GM12891 (cell line): ENCODE measurements at regions not wholly inside any gene's neighbourhood (a gene's known extent, or its start where the extent isn't known, plus 50 kb on each side); places are given as distances from the start of the nearest gene placed in this dataset.

ENCODE experiments used
- DNase-seq: peaks from one replicate; pipeline ENCODE4 v3.0.0; 2011; ENCODE audit warnings: low spot score; ENCODE audit not compliant: insufficient read length
- FAIRE-seq: peaks from 2 replicates; lab custom pipeline; 2011; peaks lifted over from hg19 to GRCh38; lab: Jason Lieb, UNC
- PAX5 ChIP-seq: IDR thresholded peaks from 2 replicates; pipeline ENCODE4 v1.6.1; 2011; ENCODE audit warnings: low read length, moderate library complexity, mild to moderate bottlenecking; ENCODE audit not compliant: insufficient read depth, severe bottlenecking
- POLR2A ChIP-seq: IDR thresholded peaks from 2 replicates; pipeline ENCODE4 v1.6.1; 2011; ENCODE audit warnings: low read depth, low read length, control low read depth
- POLR2AphosphoS5 ChIP-seq: IDR thresholded peaks from 2 replicates; pipeline ENCODE4 v1.6.1; 2011; ENCODE audit warnings: low read depth, low read length, control low read depth
- POU2F2 ChIP-seq: IDR thresholded peaks from 2 replicates; pipeline ENCODE4 v1.6.1; 2011; ENCODE audit warnings: low read depth, mild to moderate bottlenecking, control low read depth, low read length, moderate library complexity
- SPI1 ChIP-seq: IDR thresholded peaks from 2 replicates; pipeline ENCODE4 v1.6.1; 2011; ENCODE audit warnings: low read depth, low read length, control low read depth
- TAF1 ChIP-seq: IDR thresholded peaks from 2 replicates; pipeline ENCODE4 v1.6.1; 2011; ENCODE audit warnings: low read depth, low read length, control low read depth

GRCh38 chr2:183214680-183215079 is 90.4 kb downstream of the NUP35 start:
- FAIRE-seq (no peak), DNase-seq (no peak)

GRCh38 chr2:183215917-183216316 is 91.7 kb downstream of the NUP35 start:
- FAIRE-seq (no peak), DNase-seq (no peak)
- no peak for TF ChIP-seq SPI1
- TF ChIP-seq PAX5, result no peak
- no peak for TF ChIP-seq POLR2AphosphoS5
- no peak for TF ChIP-seq POLR2A
- TF ChIP-seq TAF1, result no peak
- no peak for TF ChIP-seq POU2F2

More at GRCh38 chr2:183214680-183215079, 90.4 kb downstream of the NUP35 start:
- TF ChIP-seq POLR2A (no peak), SPI1 (no peak), TAF1 (no peak), POLR2AphosphoS5 (no peak), PAX5 (no peak), POU2F2 (no peak)

DNA sequence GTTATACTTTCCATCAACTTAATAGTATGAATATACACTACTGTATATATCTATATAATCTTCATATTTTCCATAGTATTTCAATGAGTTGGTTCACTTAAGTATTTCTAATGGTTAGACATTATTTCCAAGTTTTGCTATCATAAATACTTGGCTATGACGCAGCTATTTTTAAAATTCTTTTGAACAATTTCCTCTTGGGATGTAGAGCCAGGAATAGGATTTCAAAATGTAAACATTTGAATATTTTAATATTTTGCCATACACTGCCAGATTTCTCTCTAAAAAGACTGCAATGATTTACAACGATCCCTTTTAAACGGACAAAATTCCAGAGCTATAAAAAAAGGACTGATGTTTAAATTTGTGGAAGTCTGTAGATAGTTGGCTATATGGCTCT is 95.6 kb downstream of the NUP35 start:
- FAIRE-seq, result no peak
- no peak for DNase-seq
- TF ChIP-seq TAF1 (no peak), POU2F2 (no peak), POLR2A (no peak), PAX5 (no peak), POLR2AphosphoS5 (no peak), SPI1 (no peak)

DNA sequence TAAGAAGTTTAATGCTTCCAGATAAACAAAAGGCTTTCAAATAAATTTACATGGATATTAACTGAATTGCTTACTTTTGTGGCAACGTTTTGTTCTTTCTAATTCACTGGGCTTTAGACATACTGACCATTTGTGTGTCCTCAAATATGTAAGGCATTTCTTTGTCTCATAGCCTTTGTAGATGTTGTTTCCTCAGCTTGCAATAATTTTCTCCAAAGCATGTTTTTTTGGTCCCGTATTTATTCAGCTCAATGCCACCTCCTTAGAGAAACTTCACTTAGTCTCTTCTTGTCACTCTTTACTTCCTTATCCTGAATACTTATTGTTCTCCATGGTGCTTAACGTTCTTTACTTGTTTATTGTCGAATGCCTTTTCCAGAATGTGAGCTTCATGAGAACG is 98.5 kb downstream of the NUP35 start:
- FAIRE-seq, result no peak
- TF ChIP-seq SPI1 (no peak), POLR2A (no peak), POLR2AphosphoS5 (no peak), POU2F2 (no peak), PAX5 (no peak), TAF1 (no peak)
- DNase-seq, result no peak

GRCh38 chr2:183224948-183225347 is 100.7 kb downstream of the NUP35 start:
- TF ChIP-seq SPI1 (no peak), PAX5 (no peak), POU2F2 (no peak), TAF1 (no peak), POLR2AphosphoS5 (no peak), POLR2A (no peak)
- FAIRE-seq (no peak), DNase-seq (no peak)

DNA sequence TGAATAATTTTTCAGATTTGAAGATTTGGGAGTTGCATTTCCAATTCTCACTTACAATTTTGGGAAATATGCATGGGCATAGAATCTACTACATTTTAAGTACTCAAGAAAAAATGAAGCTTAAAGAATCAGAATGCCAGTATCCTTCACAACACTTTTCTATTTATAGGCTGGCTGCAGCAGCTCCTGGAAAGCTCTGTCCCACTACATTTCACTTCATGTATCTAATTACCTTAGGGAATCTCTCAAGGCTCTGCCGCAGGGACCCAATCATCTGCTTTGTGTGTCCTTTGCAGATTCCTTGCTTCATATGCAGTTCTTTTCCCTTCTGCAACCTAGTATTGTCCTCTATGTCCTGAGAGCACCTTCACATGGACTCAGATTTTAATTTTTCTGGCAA is 102.9 kb downstream of the NUP35 start:
- DNase-seq, result no peak
- FAIRE-seq, result no peak
- TF ChIP-seq TAF1 (no peak), POU2F2 (no peak), POLR2A (no peak), SPI1 (no peak), PAX5 (no peak), POLR2AphosphoS5 (no peak)

DNA sequence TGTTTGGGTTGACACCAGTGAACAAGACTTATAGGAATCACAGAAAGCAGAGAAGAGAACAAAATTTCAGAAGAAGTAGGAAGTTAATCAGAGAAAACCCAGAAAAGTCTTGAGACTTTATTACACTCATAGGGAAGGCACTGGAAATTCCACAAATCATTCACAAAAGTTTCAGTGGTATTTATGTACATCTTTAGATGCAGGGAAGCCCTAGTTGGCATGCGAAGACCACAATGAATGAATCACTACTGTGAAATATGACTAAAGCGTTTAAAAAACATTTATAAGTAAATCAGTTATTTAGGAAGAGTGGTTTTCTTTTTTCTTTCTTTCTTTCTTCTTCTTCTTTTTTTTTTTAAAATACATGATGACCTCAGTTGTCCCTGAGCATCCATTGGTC is 105.1 kb downstream of the NUP35 start:
- TF ChIP-seq PAX5 (no peak), POLR2AphosphoS5 (no peak), TAF1 (no peak), POU2F2 (no peak), POLR2A (no peak), SPI1 (no peak)
- FAIRE-seq, result no peak

DNA sequence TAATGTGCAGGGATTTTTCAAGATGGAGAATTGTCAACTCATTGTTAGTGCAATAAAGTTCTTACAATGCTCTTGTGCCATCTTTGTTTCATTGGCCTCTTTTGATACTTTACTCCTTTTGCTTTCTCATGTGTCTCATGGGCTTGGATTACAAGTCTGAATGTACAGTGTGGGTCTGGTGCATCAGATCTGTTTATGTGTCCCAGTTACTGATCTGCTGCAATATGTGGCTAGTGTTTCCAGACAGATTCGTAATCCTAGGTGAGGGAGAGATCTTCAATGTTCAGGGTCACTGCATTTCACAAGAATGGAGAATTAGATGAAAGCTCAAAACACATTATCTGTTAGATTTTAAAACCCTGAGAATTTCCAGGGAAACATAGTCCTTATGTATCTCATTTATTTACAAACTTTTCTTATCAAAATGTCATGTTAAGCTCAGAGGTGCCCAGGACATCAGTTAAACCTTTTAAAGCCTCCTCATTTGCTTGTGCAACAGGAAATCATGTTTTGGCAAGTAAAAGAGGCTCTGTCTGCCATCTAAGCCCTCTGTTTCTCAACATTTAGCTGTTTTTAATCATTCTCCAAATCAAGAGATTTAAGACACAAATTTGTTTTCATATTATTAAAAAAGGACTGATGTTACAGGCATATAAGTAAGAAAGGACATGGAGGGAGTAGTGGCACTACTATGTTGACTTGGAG is 108.1 kb downstream of the NUP35 start:
- no peak for DNase-seq
- FAIRE-seq, result no peak
- TF ChIP-seq TAF1 (no peak), POU2F2 (no peak), PAX5 (no peak), POLR2A (no peak), POLR2AphosphoS5 (no peak), SPI1 (no peak)

More for the DNA sequence above, 105.1 kb downstream of the NUP35 start:
- DNase-seq, result no peak

DNA sequence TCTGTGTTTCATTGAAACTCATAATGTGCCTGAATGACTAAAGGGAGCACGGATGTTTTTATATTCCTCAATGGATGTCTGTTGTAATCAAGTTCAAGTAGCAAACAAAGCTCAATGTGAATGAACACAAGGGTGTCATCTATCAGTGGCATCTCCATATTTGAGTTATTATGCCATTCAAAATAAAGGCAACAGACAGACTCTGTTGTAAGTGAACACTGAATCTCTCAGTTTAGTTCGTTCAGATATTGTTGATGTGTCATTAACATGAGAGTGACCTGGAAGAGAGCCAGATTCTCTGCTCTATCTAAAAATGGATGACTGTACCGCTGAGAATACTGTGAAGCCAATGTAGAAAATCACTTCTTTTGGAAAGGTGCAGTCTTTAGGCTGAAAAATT is 118.7 kb downstream of the NUP35 start:
- DNase-seq (no peak), FAIRE-seq (no peak)
- TF ChIP-seq SPI1, result no peak
- TF ChIP-seq POU2F2, result no peak
- no peak for TF ChIP-seq PAX5
- no peak for TF ChIP-seq TAF1
- TF ChIP-seq POLR2A, result no peak
- TF ChIP-seq POLR2AphosphoS5, result no peak

DNA sequence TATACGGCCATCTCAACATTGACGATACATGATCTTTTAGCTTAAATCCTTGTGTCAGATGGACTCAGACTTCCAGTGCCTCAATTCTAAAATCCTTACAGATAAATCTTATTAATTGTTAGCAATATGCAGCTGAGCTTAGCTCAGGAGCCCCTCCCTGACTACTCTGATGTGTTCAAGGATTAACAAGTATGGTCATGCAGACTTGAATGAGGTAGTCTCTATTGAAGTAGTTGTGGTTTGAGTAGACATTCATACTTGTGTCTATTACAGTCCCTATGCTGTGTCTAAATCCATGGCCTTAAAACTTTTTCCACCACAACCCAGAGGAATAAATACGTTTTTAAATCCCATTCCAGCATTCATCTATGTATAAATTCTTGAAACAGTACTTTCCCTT is 119.5 kb downstream of the NUP35 start:
- no peak for FAIRE-seq
- TF ChIP-seq POU2F2, result no peak
- no peak for TF ChIP-seq PAX5
- no peak for TF ChIP-seq SPI1
- TF ChIP-seq POLR2A, result no peak
- no peak for TF ChIP-seq POLR2AphosphoS5
- no peak for TF ChIP-seq TAF1
- DNase-seq, result no peak
